SIG-M5 (cell line): ENCODE measurements at regions not wholly inside any gene's neighbourhood (a gene's known extent, or its start where the extent isn't known, plus 50 kb on each side); places are given as distances from the start of the nearest gene placed in this dataset.

Experiments used
- DNase-seq: peaks from one replicate; lab custom pipeline; 2025; lab: John Stamatoyannopoulos, UW

GRCh38 chr13:76516586-76516985 lies 369.6 kb downstream of the KCTD12 start:
- DNase-seq = no peak

- DNase-seq = no peak
Observed at GRCh38 chr13:76516013-76516412, 370.2 kb downstream of the KCTD12 start.

- no peak for DNase-seq
Observed at GRCh38 chr13:76512721-76513145, 373.5 kb downstream of the KCTD12 start.

- DNase-seq = no peak
Observed at GRCh38 chr13:76505437-76505836, 380.8 kb downstream of the KCTD12 start.

GRCh38 chr13:76503766-76504165 lies 382.4 kb downstream of the KCTD12 start:
- no peak for DNase-seq

GRCh38 chr13:76503291-76503690 lies 382.9 kb downstream of the KCTD12 start:
- no peak for DNase-seq

- DNase-seq = no peak
Observed at GRCh38 chr13:76500894-76501293, 385.3 kb downstream of the KCTD12 start.

- no peak for DNase-seq
Observed at GRCh38 chr13:76499891-76500290, 386.3 kb downstream of the KCTD12 start.

- DNase-seq = no peak
Observed at GRCh38 chr13:76489274-76489673, 396.9 kb downstream of the KCTD12 start.

GRCh38 chr13:76481738-76482137 lies 404.5 kb downstream of the KCTD12 start:
- DNase-seq = no peak

GRCh38 chr13:76474966-76475365 lies 411.2 kb downstream of the KCTD12 start:
- DNase-seq = no peak

GRCh38 chr13:76474356-76474755 lies 411.8 kb downstream of the KCTD12 start:
- no peak for DNase-seq

GRCh38 chr13:76473552-76474134 lies 412.6 kb downstream of the KCTD12 start:
- DNase-seq = peak; percentile 61

GRCh38 chr13:76472916-76473315 lies 413.3 kb downstream of the KCTD12 start:
- DNase-seq = no peak

GRCh38 chr13:76471486-76471885 lies 414.7 kb downstream of the KCTD12 start:
- DNase-seq = no peak

GRCh38 chr13:76470991-76471390 lies 415.2 kb downstream of the KCTD12 start:
- DNase-seq = no peak

GRCh38 chr13:76466043-76466442 lies 420.2 kb downstream of the KCTD12 start:
- DNase-seq = no peak

- no peak for DNase-seq
Observed at GRCh38 chr13:76463314-76463713, 422.9 kb downstream of the KCTD12 start.

GRCh38 chr13:76461999-76462398 lies 424.2 kb downstream of the KCTD12 start:
- DNase-seq = no peak

GRCh38 chr13:76461484-76461883 lies 424.7 kb downstream of the KCTD12 start:
- no peak for DNase-seq

GRCh38 chr13:76459863-76460262 lies 426.3 kb downstream of the KCTD12 start:
- DNase-seq = no peak

GRCh38 chr13:76455960-76456359 lies 430.2 kb downstream of the KCTD12 start:
- DNase-seq = no peak

- DNase-seq = no peak
Observed at GRCh38 chr13:76454991-76455390, 431.2 kb downstream of the KCTD12 start.

GRCh38 chr13:76449716-76450115 lies 436.5 kb downstream of the KCTD12 start:
- no peak for DNase-seq

- no peak for DNase-seq
Observed at GRCh38 chr13:76446191-76446590, 440.0 kb downstream of the KCTD12 start.
